Pulmonary artery endothelial cell (primary cell): ENCODE measurements at regions not wholly inside any gene's neighbourhood (a gene's known extent, or its start where the extent isn't known, plus 50 kb on each side); places are given as distances from the start of the nearest gene placed in this dataset.
"Not testable (repeated sequence)": the region's sequence is repeated elsewhere in the genome, so short reads cannot be mapped to it uniquely, and the experiment has no call there.

Experiments
- DNase-seq: peaks from one replicate; pipeline ENCODE4 v3.0.0-alpha.2; 2011; ENCODE audit warnings: low read depth, low spot score

DNA sequence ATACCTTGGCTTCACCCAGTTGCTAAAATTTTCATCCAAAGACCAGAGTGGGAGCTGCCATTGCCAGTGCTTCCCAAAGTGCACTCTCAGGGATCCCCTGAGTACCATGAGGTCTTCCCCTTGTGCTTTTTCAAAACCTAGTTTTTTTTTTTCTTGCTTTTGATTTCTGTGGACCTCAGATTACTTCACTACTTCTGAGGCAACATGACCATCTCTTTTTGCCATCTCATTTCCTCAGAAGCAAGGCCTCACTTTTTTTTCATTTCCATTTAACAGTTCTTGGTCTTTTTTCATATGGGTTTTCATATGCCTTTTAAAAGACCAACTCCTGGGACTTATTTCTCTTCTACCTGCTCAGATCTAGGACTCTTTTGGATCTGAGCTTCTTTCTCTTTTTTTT, 64.1 kb upstream of the MMS22L start:
- no peak for DNase-seq

DNA sequence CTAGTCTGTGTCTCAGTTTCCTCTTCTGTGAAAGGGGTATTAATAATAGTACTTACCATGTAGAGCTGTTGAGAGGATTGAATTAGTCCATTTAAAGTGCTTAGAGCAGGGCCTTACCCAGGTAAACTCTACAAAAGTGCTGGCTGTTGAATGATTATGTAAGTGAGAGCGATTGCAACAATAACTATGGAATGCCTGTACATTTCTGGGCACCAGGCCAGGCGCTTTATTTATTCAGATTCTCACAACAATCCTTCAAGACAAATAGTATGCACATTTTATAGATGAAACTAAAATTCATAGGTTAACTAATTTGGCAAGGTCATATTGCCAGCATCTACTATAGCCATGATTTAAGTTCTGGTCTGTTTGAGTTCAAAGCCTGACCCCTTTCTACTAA, 78.3 kb upstream of the MMS22L start:
- no peak for DNase-seq

DNA sequence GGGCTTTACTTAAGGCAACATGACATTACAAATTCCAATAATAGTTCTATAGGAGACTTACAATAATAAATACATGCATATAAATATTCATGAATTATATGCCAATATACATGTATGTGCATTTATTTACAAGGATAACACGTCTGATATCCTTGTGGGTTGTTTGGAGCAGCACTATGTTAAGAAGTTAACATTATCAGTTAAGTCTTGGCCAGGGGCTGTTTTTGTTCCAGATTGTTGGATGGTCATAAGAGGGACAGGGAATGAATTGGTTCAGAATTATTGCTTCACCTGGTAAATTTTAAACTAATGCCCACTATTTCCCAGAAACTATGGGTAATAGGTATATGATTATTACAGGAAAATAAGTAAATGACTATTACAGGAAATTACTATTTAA, 81.3 kb upstream of the MMS22L start:
- no peak for DNase-seq

DNA sequence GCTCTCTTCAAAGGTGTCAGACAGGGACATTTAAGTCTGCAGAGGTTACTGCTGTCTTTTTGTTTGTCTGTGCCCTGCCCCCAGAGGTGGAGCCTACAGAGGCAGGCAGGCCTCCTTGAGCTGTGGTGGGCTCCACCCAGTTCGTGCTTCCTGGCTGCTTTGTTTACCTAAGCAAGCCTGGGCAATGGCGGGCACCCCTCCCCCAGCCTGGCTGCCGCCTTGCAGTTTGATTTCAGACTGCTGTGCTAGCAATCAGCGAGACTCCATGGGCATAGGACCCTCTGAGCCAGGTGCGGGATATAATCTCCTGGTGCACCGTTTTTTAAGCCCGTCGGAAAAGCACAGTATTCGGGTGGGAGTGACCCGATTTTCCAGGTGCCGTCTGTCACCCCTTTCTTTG, 99.1 kb upstream of the MMS22L start:
- DNase-seq, result not testable (repeated sequence)

DNA sequence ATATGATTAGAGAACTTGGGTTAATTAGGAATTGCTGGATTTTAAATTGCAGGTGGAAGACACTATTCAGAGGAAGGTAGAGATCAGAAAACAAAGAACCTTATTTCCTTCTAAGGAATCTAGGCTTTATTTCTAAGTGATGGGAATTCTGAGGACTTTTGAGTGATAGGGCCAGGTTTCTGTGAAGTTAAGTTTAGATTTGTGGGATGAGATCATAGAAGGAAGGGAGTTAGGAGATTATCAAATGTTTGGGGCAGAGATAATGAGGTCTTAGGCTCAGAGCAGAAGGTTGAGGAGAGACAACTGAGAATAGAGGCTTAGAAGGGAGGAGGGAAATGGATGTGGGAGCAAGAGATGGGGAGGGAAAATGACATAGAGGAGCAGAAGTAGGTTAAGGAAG, 109.7 kb upstream of the MMS22L start:
- no peak for DNase-seq

DNA sequence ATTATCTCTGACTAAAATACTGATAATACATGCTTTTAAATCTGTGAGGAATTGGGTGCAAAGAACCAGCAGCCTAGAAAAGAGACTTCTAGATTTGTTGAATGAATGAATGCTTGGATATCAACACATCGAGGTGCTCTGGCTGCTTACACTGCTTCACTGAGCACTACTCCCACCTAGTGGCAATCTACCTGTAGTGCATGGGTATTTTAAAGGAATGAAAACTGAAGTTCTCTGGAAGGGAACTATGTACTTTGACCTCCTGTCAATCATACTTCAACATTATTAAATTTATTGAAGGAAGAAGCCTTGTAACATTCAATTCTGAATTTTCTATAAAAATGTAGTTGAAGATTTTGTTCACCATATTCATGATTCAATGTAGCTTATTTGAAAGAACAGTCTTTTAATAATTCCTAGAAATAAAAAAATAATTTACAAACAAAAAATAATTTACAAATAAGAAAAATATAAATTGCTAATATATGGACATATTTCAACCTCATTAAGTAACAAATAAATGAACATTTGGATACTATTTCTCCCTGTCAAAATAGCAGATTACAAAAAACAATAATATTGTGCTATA, 111.2 kb upstream of the MMS22L start:
- peak; percentile 36 for DNase-seq

DNA sequence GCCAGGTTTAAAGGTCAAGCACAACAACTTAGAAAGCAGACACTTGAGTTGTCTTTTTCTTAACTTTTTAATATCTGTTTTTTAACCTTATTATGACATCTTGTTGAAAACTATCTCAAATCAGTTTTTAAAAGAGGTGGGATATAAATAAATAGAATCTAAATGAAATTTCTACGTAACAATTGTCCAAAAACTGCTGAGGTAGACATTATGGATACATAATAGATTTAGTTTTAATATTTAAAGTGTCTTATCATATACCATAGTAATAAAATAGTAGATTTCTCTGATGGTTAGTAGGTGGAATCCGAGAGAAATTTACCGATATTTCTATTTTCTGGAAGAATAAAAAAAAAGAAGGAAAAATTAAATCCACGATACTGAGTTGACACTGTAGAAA, 113.9 kb upstream of the MMS22L start:
- no peak for DNase-seq

DNA sequence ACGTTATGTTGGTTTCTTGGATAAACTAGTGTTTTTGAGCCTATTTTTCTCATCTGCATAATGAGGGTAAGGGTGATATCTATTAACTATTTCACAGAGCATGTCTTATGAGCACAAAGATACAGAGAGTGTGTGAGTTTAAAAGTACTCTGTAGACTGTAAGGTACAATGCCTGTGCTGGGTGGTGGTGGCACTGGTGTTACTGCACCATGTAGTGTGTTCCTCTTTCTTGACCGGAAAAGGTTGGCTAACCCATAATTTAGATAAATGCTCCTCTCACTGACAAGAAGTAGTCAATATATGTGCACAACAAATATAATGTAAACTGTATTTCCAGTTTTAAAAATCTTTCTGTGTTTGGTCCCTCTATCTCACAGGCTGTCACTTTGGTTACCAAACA, 116.2 kb upstream of the MMS22L start:
- DNase-seq, result no peak

DNA sequence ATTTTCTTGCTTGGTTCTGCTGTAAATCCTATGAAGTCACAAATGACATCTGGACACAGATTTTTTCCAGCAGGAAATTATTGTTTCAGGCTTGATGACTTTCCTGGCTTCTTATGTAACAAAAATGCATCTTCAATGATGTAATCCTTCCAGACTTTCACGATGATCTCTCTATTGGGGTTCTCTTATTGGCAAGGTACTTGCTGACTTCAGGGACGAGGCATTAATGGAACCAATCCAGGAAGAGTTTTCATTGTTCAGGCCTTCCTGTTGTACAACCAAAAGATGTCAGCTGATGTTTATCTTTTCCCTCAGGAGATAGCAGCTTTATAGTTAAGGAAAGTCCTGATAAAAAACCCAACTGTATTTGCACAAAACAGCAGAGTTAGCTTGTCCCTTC, 118.5 kb upstream of the MMS22L start:
- DNase-seq, result peak; percentile 87

DNA sequence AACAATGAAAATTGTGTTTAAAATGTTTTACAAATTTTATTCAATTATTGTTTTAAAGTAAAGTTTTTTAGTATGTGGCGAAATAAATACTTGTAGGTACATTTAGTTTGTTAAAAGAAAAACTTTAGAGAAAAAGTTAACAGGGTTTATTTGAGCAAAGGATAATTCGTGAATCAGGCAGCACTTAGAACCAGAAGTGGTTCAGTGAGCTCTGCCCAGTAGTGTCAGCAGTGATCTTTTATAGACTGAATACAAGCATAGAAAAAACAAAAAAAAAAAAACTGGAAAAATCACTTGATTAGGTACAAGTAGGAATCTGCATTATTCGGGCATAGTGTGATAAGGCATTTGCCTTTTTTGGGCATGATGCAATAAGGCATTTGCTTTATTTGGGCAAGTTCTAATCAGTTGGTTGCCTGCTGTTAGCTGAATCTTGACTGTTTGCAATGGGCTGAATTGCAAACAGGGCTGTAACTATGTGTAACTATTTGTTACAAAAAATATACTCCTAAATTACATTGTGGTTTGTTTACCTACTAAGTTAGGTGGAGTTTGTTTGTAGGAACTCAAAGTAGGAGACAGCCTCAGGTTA, 122.9 kb upstream of the MMS22L start:
- DNase-seq, result no peak

DNA sequence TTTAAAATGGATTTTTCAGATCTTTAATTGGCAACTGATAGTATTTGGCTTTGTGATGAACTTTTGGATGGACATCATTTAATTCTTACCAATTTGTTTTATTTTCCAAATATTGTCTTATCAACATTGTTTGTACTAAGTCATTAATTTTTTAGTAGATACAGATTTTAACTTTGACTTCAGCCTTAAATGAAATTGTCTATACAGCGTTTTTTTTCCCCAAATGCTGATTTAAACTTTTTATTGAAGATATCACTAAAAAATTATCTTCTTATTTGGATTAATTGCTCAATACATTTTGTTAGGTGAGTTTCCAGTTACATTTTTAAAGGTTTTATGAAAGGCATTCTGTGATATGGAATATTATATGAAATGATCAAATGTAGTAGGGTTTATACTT, 123.6 kb upstream of the MMS22L start:
- DNase-seq, result no peak

DNA sequence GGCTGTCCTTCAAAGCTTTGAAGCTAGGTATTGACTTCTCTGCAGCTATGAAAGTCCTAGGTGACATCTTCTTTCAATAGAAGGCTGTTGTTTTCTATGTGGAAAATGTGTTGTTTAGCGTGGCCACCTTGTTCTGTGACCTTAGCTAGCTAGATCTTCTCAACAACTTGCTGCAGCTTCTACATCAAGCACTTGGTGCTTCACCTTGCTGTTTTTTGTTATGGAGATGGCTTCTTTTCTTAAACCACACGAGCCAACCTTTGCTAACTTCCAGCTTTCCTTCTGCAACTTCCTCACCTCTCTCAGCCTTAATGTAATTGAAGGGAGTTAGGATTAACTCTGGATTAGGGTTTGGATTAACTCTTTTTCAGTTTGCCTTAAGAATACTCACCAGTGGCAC, 128.6 kb upstream of the MMS22L start:
- no peak for DNase-seq

DNA sequence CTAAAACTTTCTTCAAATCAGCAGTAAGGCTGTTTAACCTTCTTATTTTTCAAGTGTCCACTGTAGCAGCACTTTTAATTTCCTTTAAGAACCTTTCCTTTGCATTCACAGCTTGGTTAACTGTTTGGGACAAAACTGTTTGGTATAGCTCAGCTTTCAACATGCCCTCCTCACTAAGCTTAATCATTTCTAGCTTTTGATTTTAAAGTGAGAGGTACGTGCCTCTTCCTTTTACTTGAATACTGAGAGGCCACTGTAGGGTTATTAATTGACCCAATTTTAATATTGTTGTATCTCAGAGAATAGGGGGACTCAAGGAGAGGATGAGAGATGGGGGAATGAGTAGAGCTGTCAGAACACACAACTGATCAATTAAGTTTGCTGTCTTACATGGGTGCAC, 129.5 kb upstream of the MMS22L start:
- no peak for DNase-seq

DNA sequence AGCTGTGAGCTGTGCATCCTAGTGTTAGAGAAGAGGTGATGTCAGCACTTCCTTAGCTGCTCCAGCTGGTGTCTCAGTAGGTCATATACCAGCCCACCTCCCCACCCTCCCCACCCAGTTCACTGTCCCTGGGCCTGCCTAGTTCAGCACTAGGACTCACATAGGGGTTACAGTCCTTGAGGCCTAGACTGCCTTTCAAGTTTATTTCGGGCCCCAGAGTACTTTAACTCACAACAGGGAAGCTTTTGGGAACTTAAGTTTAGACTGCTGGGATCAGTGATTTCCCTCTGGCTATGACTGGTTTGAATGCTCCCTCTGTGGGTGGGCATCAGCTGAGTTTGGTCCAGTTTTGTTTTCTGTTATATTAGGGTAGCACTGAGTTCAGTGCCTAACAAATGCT, 139.2 kb upstream of the MMS22L start:
- DNase-seq, result no peak

DNA sequence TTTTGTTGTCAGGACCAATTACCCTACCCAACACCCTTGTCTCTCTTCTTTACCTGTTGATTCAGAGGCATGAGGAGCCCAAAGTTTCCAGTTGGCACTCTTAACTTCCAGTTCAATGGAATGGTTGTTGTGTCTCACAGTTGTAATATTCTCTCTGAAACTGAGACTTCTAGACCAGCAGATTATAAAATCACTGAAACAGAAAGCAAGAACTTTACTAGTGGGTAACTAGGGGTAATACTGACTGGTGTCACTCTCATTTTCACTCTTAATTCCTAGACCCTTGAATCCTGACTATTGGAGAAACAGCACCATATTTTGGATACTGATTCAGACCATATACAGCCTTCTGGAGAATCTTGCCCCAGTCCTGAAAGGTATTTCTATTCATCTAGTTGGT, 140.2 kb upstream of the MMS22L start:
- no peak for DNase-seq

DNA sequence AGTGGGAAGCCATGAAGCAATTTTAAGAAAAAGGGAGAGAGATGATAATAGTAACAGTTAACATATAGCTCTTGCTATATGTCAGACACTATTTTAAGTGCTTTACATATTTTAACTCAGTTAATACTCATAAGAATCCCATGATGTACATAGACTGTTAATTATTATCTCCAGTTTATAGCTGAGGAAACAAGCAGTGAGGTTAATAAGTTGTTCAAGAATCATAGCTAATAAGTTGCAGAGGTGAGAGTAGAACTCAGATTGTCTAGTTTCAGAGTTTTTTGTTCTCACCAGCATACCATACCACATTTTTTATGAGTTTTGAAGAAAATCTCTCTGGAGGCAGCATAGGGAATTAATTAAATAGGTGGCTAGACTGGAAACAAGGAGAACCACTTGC, 144.6 kb upstream of the MMS22L start:
- DNase-seq, result no peak

DNA sequence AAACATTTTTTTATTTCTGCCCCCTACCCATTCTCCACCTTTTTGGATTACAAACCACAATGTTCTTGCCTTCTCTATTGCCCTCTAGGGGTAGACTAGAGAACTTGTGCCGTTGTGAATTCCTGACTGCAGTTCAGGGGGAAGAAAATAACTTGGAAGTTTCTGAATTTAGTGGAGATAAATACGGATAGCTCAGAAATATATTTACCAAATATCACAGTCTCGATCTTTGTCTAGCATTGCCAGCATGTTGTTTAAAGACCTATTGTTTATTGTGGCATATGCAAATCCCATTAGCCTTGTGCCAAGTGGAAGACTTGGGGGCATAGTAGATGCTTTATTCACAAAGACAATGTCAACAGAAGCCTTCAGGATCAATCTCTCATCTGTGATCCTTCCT, 154.1 kb upstream of the MMS22L start:
- no peak for DNase-seq

DNA sequence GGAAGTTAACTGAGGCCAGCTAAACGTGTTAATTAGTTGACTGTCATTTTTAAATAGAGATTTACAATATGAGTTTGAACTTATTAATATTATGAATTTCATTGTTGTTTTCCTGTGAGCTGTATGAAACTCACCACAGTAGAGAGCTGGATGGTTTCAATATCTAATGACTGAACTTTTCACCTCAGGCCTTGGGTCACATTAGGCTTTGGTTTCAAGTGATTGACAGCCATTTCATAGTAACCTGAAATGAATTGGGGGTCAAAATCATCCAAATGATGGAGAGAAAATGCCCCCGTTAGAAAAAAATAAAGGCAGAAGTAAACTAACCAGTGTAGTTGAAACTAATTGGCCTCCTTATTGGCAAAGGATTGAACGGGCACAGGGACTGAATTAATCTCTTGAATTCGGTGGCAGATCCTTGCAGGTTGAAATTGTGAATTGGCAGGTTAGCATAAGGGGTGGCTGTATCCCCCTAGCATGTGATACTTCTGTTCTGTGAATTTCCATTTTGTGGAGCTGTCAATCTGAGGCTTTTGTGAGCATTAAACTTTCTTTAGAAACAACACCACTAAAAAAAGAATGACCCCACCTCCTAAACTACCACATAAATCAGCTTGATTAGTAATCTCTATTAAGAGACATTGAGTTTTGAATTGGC, 155.1 kb upstream of the MMS22L start:
- no peak for DNase-seq

DNA sequence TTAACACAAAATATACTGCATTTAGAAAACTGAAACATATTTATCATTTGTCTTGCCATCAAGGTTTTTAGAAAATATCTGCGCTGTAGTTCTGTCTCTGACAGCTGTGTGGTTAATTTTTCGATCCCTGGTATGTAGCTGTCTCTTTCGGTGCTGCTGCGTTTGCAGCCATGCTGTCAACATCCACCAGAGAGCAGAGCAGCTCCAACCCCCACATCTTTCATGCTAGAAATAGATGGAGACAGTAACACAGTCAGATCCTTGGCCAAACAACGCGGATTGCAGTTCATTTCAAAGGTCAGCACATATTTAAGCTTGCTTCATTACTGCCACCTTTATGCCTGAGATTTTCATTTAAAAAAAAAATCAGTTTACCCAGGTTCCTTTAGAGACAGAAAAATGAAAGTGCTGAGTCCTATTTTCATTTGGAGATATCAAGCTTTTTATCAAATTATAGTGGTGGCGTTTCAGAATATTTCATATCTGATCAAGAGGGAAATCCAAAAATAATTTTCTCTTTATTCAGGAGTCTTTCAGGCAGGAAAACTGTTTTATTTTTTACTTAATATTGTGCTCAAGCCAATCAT, 157.7 kb upstream of the MMS22L start:
- no peak for DNase-seq

DNA sequence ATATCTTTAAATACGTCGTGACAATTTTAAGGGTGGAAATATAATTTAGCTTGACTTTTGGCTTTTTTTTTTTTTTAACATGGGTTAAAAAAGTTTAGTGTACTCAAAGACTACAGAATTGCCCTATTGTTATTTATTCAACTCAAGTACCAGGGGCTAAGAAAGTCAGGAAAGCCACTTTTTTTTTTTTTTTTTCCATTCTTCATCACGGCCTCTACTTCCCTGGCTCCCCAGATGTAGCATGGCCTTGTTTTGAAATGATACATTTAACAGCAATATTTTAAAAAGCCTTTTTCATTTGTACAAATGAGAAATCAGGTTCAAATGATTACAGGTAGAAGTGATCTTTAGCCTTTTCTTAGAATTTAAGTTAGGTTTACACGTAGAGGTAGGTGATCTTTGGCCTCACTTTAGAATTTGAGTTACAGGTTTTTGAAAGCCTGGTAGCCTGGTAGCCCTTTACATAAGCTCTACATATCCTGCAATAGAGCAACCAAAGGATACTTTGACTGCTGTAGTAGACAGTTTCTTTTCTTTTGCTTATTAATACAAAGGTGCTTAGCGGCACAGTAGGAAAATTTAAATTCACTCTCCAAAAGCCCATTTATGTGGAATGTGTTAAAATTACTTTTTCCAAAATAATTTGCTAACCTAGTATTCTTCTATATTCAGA, 160.5 kb upstream of the MMS22L start:
- no peak for DNase-seq

DNA sequence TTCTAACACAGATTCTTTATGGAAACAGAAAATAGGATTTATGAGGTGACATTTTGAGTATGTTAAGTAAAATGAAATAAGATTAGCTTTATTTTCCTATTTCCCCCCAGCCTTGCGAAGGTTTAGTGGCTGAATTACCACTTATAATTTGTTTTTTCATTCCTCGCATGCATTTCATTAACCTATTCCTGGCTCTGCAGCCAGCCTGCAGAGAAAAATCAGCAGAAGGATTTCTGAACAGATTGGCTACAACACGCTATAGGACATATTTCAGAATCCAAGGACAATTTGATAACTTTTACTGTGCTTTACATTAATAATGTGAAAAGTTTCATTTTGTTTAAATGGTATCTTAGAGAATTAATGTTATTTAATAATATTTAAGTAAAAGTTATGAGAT, 162.4 kb upstream of the MMS22L start:
- DNase-seq, result no peak

DNA sequence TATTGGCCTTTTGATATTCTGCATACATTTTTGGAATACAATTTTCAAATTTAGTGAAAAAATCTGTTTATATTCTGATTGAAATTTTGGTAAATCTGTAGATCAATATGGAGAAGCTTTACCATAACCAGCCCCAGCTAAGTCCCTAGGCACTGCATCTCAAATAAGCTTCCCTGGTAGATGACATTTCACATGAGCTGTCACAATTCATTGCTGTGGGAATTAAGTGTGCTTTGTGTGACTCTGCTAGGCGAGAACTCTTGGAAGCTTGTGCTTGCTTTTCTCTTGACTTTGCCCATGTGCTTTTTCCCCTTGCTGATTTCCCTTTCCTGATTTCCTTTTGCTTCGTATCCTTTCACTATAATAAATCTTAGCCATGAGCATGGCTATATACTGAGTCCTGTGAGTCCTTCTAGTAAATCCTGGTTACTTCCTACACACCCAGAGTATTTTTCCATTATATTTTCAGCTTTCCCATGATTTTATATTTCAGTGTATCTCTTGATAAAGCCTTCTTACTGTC, 166.5 kb upstream of the MMS22L start:
- DNase-seq, result no peak
